ENCODE measurements at regions not wholly inside any gene's neighbourhood (a gene's known extent, or its start where the extent isn't known, plus 50 kb on each side); places are given as distances from the start of the nearest gene placed in this dataset.

- Histone ChIP-seq H3K27me3 (ENCODE audit: insufficient read depth, low read length) (no peaks in the 10 kb centered on the region), H3K27ac (ENCODE audit: low read depth, low read length) (no peak overlapping the region), H3K9me3 (ENCODE audit: control insufficient read depth in 1 of 2, insufficient read depth in 1 of 2, low read depth in 1 of 2, low read length in 2 of 2) (no peaks in the 10 kb centered on the region), H4K20me1 (ENCODE audit: insufficient read depth) (no peaks in the 10 kb centered on the region), H2AFZ (ENCODE audit: low read depth, low read length, poor library complexity, severe bottlenecking) (no peak overlapping the region), H3K4me2 (ENCODE audit: low read length) (peak overlapping the region; percentile 30), H3K36me3 (ENCODE audit: control insufficient read depth in 1 of 2, insufficient read depth in 2 of 2, low read length in 2 of 2) (no peaks in the 10 kb centered on the region), H3K79me2 (ENCODE audit: insufficient read depth, low read length) (no peaks in the 10 kb centered on the region), H3K4me3 (replicated peaks in 1 of 2; ENCODE audit: low read depth in 1 of 2, low read length in 2 of 2) (no peak overlapping the region), H3K9ac (ENCODE audit: low read length) (no peak overlapping the region), H3K9me2 (ENCODE audit: insufficient read depth) (no peaks in the 10 kb centered on the region), H3K4me1 (ENCODE audit: control insufficient read depth in 1 of 2, insufficient read depth in 2 of 2, low read length in 2 of 2) (peaks cover 7 to 8% of the 10 kb centered on the region in 2 experiments; a peak in 3 of 4 replicates)
- BruUV-seq (replicated peaks) = no TSS peak
- intact Hi-C loops (cut with micrococcal nuclease) = no loop called here
- POLR2A ChIA-PET = no interaction called here
- DNase-seq (ENCODE audit: low read depth, low spot score) (no peak), ATAC-seq (peak; percentile 36; the same call in 1 of the 2 replicates)
- CTCF ChIA-PET = no interaction called here
- TF ChIP-seq REST (IDR thresholded peaks at IDR 0.05; ENCODE audit: low read depth) (no peak), POLR2A (IDR thresholded peaks at IDR 0.05; ENCODE audit: borderline replicate concordance, extremely low read depth, insufficient read depth, insufficient read length) (no peak)
- RAD21 ChIA-PET (ENCODE audit: low non-redundant PET in 1 of 2, low total read pairs in 2 of 2, uncharacterized antibody in 2 of 2, unreplicated experiment in 2 of 2) = no interaction called here
Observed at GRCh38 chr3:194056731-194057415, 79.1 kb upstream of the HES1 start.

DNA sequence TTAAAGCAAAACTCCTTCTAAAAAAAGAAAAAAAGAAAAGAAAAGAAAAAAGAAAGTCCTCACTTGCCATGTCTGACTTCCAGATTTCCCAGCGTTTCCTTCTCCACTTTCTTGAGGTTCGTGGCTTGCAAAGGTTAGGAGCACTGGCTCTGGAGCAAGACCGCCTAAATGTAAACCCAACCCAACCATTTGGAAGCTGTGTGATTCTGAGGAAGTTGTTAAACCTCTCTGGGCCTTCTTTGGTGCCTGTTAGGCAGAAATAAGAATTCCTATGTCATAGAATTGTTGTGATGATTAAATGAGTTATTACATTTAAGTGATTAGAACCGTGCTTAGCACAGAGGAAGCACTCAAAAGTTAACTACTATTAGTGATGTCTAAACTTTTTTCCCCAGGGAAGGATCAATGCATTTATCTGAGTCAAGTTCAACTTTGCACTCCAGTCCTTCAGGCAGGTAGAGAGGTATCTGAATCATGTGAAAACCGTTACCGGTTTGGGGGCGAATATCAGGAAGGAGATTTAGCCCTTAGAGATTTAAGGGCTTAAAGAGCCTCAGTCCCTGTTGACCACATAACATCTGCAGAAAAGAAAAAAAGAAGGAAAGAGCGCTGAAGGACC, 78.3 kb upstream of the HES1 start:
- H3K4me2 ChIP-seq (ENCODE audit: low read length) = no peak overlapping the region
- no peaks in the 10 kb centered on the region for H3K27me3 ChIP-seq (ENCODE audit: insufficient read depth, low read length)
- ChIA-PET POLR2A (no interaction called here), RAD21 (ENCODE audit: low non-redundant PET in 1 of 2, low total read pairs in 2 of 2, uncharacterized antibody in 2 of 2, unreplicated experiment in 2 of 2) (no interaction called here), CTCF (no interaction called here)
- H3K4me3 ChIP-seq (replicated peaks in 1 of 2; ENCODE audit: low read depth in 1 of 2, low read length in 2 of 2) = no peak overlapping the region
- no peaks in the 10 kb centered on the region for H3K9me3 ChIP-seq (ENCODE audit: control insufficient read depth in 1 of 2, insufficient read depth in 1 of 2, low read depth in 1 of 2, low read length in 2 of 2)
- no peak for DNase-seq (ENCODE audit: low read depth, low spot score)
- peaks cover 7 to 8% of the 10 kb centered on the region in 2 experiments; a peak in 3 of 4 replicates for H3K4me1 ChIP-seq (ENCODE audit: control insufficient read depth in 1 of 2, insufficient read depth in 2 of 2, low read length in 2 of 2)
- no peak for ATAC-seq
- no peaks in the 10 kb centered on the region for H3K79me2 ChIP-seq (ENCODE audit: insufficient read depth, low read length)
- H3K9ac ChIP-seq (ENCODE audit: low read length) = no peak overlapping the region
- no TSS peak for BruUV-seq (replicated peaks)
- no peaks in the 10 kb centered on the region for H4K20me1 ChIP-seq (ENCODE audit: insufficient read depth)
- intact Hi-C loops (cut with micrococcal nuclease) = no loop called here
- no peak overlapping the region for H2AFZ ChIP-seq (ENCODE audit: low read depth, low read length, poor library complexity, severe bottlenecking)
- H3K27ac ChIP-seq (ENCODE audit: low read depth, low read length) = no peak overlapping the region
- H3K36me3 ChIP-seq (ENCODE audit: control insufficient read depth in 1 of 2, insufficient read depth in 2 of 2, low read length in 2 of 2) = no peaks in the 10 kb centered on the region
- no peaks in the 10 kb centered on the region for H3K9me2 ChIP-seq (ENCODE audit: insufficient read depth)
- TF ChIP-seq JUND (IDR thresholded peaks at IDR 0.05) (no peak), CTCF (IDR thresholded peaks at IDR 0.05 in 2 of 3, conservative IDR thresholded peaks at IDR 0.05 in 1 of 3; ENCODE audit: borderline replicate concordance in 1 of 3, insufficient read depth in 1 of 3, low read depth in 2 of 3, low read length in 2 of 3) (no peak), ELF1 (IDR thresholded peaks at IDR 0.05; ENCODE audit: borderline replicate concordance, low read depth) (no peak), RAD21 (IDR thresholded peaks at IDR 0.05; ENCODE audit: low read depth) (no peak), POLR2AphosphoS5 (IDR thresholded peaks at IDR 0.05; ENCODE audit: low read depth, low read length) (no peak), CBX3 (IDR thresholded peaks at IDR 0.05; ENCODE audit: low read depth) (no peak), CEBPB (IDR thresholded peaks at IDR 0.05; ENCODE audit: low read depth) (no peak), FOSL1 (IDR thresholded peaks at IDR 0.05; ENCODE audit: low read depth) (no peak), POLR2A (IDR thresholded peaks at IDR 0.05; ENCODE audit: borderline replicate concordance, extremely low read depth, insufficient read depth, insufficient read length) (no peak), ZNF274 (IDR thresholded peaks at IDR 0.05; ENCODE audit: low read depth, low read length) (no peak)
- TF ChIP-seq, protein P1, sequence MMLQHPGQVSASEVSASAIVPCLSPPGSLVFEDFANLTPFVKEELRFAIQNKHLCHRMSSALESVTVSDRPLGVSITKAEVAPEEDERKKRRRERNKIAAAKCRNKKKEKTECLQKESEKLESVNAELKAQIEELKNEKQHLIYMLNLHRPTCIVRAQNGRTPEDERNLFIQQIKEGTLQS (IDR thresholded peaks at IDR 0.05) = no peak
